Panc1 (cell line): ENCODE measurements at regions not wholly inside any gene's neighbourhood (a gene's known extent, or its start where the extent isn't known, plus 50 kb on each side); places are given as distances from the start of the nearest gene placed in this dataset.

Experiments used
- ATAC-seq: fragments of 200-7000 bp; cut with Tn5 transposase; 2 replicates; pipeline ENCODE4 v1.9.1; 2020; ENCODE audit warnings: mild to moderate bottlenecking, moderate library complexity
- BruUV-seq: library from RNA; stranded (reverse); fragments of 400-500 nt; replicated peaks from 2 replicates; lab custom pipeline; 2021; lab: Mats Ljungman, UMichigan
- CTCF ChIA-PET: fragments of 300-600 bp; sonication (Branson Sonifier 250); formaldehyde crosslinking; loops from one replicate; lab custom pipeline; 2022; ENCODE audit warnings: antibody characterized with exemption; lab: Charles Lee
- POLR2A ChIA-PET: fragments of 300-600 bp; sonication (Branson Sonifier 250); formaldehyde crosslinking; loops from one replicate; lab custom pipeline; 2022; ENCODE audit warnings: antibody characterized with exemption; lab: Charles Lee
- DNase-seq: peaks from one replicate; pipeline ENCODE4 v3.0.0-alpha.2; 2010; ENCODE audit warnings: low read depth, low spot score
- H3K27ac ChIP-seq: 2 replicates; pipeline ENCODE4 v1.5.1; 2011; ENCODE audit warnings: mild to moderate bottlenecking, low read length, inconsistent platforms
- H3K27me3 ChIP-seq: fragments of 200-500 bp; sonication (Bioruptor generic); 2 replicates; pipeline ENCODE4 v1.6.0; 2014; ENCODE audit warnings: low read length, inconsistent platforms; ENCODE audit not compliant: control insufficient read depth, insufficient read depth
- H3K36me3 ChIP-seq: fragments of 200-500 bp; sonication (Bioruptor generic); 2 replicates; pipeline ENCODE4 v1.5.1; 2014; ENCODE audit warnings: inconsistent platforms, mild to moderate bottlenecking, low read length, moderate library complexity; ENCODE audit not compliant: control insufficient read depth, insufficient read depth
- H3K4me1 ChIP-seq: 2 replicates; pipeline ENCODE4 v1.5.1; 2011; ENCODE audit warnings: inconsistent platforms, mild to moderate bottlenecking, low read length, moderate library complexity; ENCODE audit not compliant: control insufficient read depth, insufficient read depth
- H3K4me3 ChIP-seq, 2 experiments: 2 replicates each; pipeline ENCODE4 v1.5.1; 2011 to 2012; ENCODE audit warnings: low read depth in 2 of 2, low read length in 2 of 2, mild to moderate bottlenecking in 2 of 2, inconsistent platforms in 1 of 2, moderate library complexity in 1 of 2
- H3K9me3 ChIP-seq: fragments of 200-500 bp; sonication (Bioruptor generic); 2 replicates; pipeline ENCODE4 v1.5.1; 2014; ENCODE audit warnings: low read depth, mild to moderate bottlenecking, inconsistent platforms, low read length, moderate library complexity; ENCODE audit not compliant: control insufficient read depth, insufficient read depth
- CTCF ChIP-seq: fragments of 450-650 bp; IDR thresholded peaks from 2 replicates; pipeline ENCODE4 v1.5.1; 2017; ENCODE audit warnings: mild to moderate bottlenecking
- POLR2AphosphoS5 ChIP-seq: IDR thresholded peaks from 2 replicates; pipeline ENCODE4 v1.6.1; 2012; ENCODE audit warnings: mild to moderate bottlenecking, low read depth, low read length, moderate library complexity
- SIN3A ChIP-seq: IDR thresholded peaks from 2 replicates; pipeline ENCODE4 v1.6.1; 2012; ENCODE audit warnings: low read depth, mild to moderate bottlenecking, low read length, moderate library complexity, borderline replicate concordance; ENCODE audit not compliant: insufficient read depth
- TCF7L2 ChIP-seq: IDR thresholded peaks from 2 replicates; pipeline ENCODE4 v1.6.1; 2011; ENCODE audit warnings: mild to moderate bottlenecking, low read depth, low read length, inconsistent platforms
- in situ Hi-C: cut with HindIII; loops from 2 replicates; pipeline ENCODE4 v1.10.0; 2016; ENCODE audit warnings: low sequenced_read_pairs, low pct_unique_long_range_greater_than_20kb
- intact Hi-C: fragments of 100-400 bp; cut with micrococcal nuclease; formaldehyde crosslinking; loops from one replicate; pipeline ENCODE4 v1.10.0; 2022; ENCODE audit not compliant: unreplicated experiment
- TF ChIP-seq, protein P1 (sequence below), 2 experiments: IDR thresholded peaks; 2 replicates each; pipeline ENCODE4 v1.6.1; 2011 to 2012; ENCODE audit warnings: low read depth in 2 of 2, control low read depth in 1 of 2, low read length in 1 of 2, mild to moderate bottlenecking in 1 of 2, moderate library complexity in 1 of 2; ENCODE audit not compliant: insufficient read depth in 1 of 2

GRCh38 chr17:33811984-33812577, 443.0 kb upstream of the CCL2 start:
- POLR2A ChIA-PET: no interaction called here
- BruUV-seq: no TSS peak
- Histone ChIP-seq H3K27me3 (peaks cover 3% of the 10 kb centered on the region; the same call in 1 of the 2 replicates), H3K36me3 (no peaks in the 10 kb centered on the region), H3K4me1 (no peaks in the 10 kb centered on the region), H3K4me3 (no peak overlapping the region), H3K27ac (no peak overlapping the region), H3K9me3 (no peaks in the 10 kb centered on the region)
- CTCF ChIA-PET: no interaction called here
- intact Hi-C loops (no loop called here), in situ Hi-C loops (no loop called here)
- ATAC-seq: no peak
- DNase-seq: no peak
- no peak for TF ChIP-seq TCF7L2
- TF ChIP-seq CTCF: no peak
- TF ChIP-seq POLR2AphosphoS5: no peak
- TF ChIP-seq, protein P1, sequence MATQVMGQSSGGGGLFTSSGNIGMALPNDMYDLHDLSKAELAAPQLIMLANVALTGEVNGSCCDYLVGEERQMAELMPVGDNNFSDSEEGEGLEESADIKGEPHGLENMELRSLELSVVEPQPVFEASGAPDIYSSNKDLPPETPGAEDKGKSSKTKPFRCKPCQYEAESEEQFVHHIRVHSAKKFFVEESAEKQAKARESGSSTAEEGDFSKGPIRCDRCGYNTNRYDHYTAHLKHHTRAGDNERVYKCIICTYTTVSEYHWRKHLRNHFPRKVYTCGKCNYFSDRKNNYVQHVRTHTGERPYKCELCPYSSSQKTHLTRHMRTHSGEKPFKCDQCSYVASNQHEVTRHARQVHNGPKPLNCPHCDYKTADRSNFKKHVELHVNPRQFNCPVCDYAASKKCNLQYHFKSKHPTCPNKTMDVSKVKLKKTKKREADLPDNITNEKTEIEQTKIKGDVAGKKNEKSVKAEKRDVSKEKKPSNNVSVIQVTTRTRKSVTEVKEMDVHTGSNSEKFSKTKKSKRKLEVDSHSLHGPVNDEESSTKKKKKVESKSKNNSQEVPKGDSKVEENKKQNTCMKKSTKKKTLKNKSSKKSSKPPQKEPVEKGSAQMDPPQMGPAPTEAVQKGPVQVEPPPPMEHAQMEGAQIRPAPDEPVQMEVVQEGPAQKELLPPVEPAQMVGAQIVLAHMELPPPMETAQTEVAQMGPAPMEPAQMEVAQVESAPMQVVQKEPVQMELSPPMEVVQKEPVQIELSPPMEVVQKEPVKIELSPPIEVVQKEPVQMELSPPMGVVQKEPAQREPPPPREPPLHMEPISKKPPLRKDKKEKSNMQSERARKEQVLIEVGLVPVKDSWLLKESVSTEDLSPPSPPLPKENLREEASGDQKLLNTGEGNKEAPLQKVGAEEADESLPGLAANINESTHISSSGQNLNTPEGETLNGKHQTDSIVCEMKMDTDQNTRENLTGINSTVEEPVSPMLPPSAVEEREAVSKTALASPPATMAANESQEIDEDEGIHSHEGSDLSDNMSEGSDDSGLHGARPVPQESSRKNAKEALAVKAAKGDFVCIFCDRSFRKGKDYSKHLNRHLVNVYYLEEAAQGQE (IDR thresholded peaks at IDR 0.05; ENCODE audit: insufficient read depth in 1 of 2, low read depth in 2 of 2, low read length in 1 of 2): no peak
- TF ChIP-seq SIN3A: no peak

GRCh38 chr17:33814852-33815251, 440.2 kb upstream of the CCL2 start:
- intact Hi-C loops: no loop called here
- in situ Hi-C loops: no loop called here
- DNase-seq (no peak), ATAC-seq (no peak)
- Histone ChIP-seq H3K4me3 (no peak overlapping the region), H3K4me1 (no peaks in the 10 kb centered on the region), H3K9me3 (no peaks in the 10 kb centered on the region), H3K27me3 (peaks cover 5% of the 10 kb centered on the region; the same call in 1 of the 2 replicates), H3K36me3 (no peaks in the 10 kb centered on the region), H3K27ac (no peak overlapping the region)
- POLR2A ChIA-PET: no interaction called here
- CTCF ChIA-PET: no interaction called here
- TF ChIP-seq TCF7L2 (no peak), POLR2AphosphoS5 (no peak), SIN3A (no peak), CTCF (no peak)
- TF ChIP-seq, protein P1 (IDR thresholded peaks at IDR 0.05; ENCODE audit: insufficient read depth in 1 of 2, low read depth in 2 of 2, low read length in 1 of 2): no peak
- no TSS peak for BruUV-seq
